Esophagus muscularis mucosa (tissue), 4 donors: ENCODE measurements at regions not wholly inside any gene's neighbourhood (a gene's known extent, or its start where the extent isn't known, plus 50 kb on each side); places are given as distances from the start of the nearest gene placed in this dataset.

Experiments
- DNase-seq: peaks from one replicate; pipeline ENCODE4 v3.0.0-alpha.2; 2017; ENCODE audit errors: extremely low spot score
- H3K27ac ChIP-seq, 4 donors: fragments of 200-600 bp; sonication (generic); replicated peaks in 1 of 4; 1 replicate in 3 of 4; 2 replicates in 1 of 4; pipeline ENCODE4 v1.5.1; 2016 to 2019; ENCODE audit warnings: mild to moderate bottlenecking in 1 of 4
- H3K27me3 ChIP-seq, 4 donors: fragments of 200-600 bp; sonication (generic); one replicate each; pipeline versions ENCODE4 v1.5.1 to v1.6.0; 2016 to 2019
- H3K36me3 ChIP-seq, 4 donors: fragments of 200-600 bp; sonication (generic); one replicate each; pipeline ENCODE4 v1.5.1; 2016 to 2019
- H3K4me1 ChIP-seq, 4 donors: fragments of 200-600 bp; sonication (generic); one replicate each; pipeline ENCODE4 v1.5.1; 2016 to 2019
- H3K4me3 ChIP-seq, 4 donors: fragments of 200-600 bp; sonication (generic); 1 replicate in 2 of 4; 2 replicates in 2 of 4; pipeline ENCODE4 v1.5.1; 2016 to 2019; ENCODE audit warnings: mild to moderate bottlenecking in 4 of 4, moderate library complexity in 1 of 4
- H3K9me3 ChIP-seq, 4 donors: fragments of 200-600 bp; sonication (generic); 1 replicate in 3 of 4; 2 replicates in 1 of 4; pipeline ENCODE4 v1.5.1; 2016 to 2019
- EP300 ChIP-seq: sonication (generic); formaldehyde crosslinking; IDR thresholded peaks from one replicate; pipeline ENCODE4 v1.6.1; 2017; ENCODE audit warnings: antibody characterized with exemption
- POLR2A ChIP-seq: fragments of 450-650 bp; IDR thresholded peaks from one replicate; pipeline ENCODE4 v1.6.1; 2017; ENCODE audit warnings: antibody characterized with exemption, moderate library complexity, mild to moderate bottlenecking, low read depth
- POLR2AphosphoS5 ChIP-seq, 2 donors: sonication (generic); formaldehyde crosslinking; IDR thresholded peaks; one replicate each; pipeline ENCODE4 v1.6.1; 2017; ENCODE audit warnings: antibody characterized with exemption in 2 of 2
- WGBS: methylation state at CpG from one replicate; pipeline ENCODE4 v1.1.5; 2018; 5-methylcytosine and 5-hydroxymethylcytosine counted together
- intact Hi-C: fragments of 100-400 bp; cut with DNase I; formaldehyde crosslinking; loops from one replicate; pipeline ENCODE4 v1.15.1; 2023
- TF ChIP-seq, protein P1 (sequence below), 3 experiments: fragments of 200-600 bp in 2 of 3; fragments of 450-650 bp in 1 of 3; sonication (generic) in 2 of 3; IDR thresholded peaks; one replicate each; pipeline ENCODE4 v1.5.1; 2017 to 2019; ENCODE audit warnings: antibody characterized with exemption in 3 of 3, mild to moderate bottlenecking in 2 of 3, moderate library complexity in 1 of 3

DNA sequence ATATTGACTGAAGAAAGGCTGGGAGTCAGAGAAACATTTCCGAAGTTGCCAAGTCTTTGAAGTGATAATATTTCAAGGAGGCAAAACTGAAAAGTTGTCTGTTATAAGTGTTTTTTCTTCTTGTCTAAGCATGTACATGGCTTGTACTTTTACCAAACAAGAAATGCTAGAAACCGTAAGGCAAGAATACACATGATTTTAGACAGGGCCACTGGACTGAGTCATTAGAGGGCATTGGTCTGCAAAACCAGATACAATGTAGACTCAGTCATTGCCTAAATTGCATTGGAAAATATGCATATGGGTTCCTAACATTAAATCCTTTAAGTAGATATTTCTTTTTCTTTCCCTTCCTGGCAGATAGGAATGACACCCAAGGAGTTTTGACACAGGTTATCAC, 284.9 kb upstream of the PUDP start:
- Histone ChIP-seq H3K36me3 (no peaks in the 10 kb centered on the region), H3K4me3 (no peak overlapping the region), H3K9me3 (no peaks in the 10 kb centered on the region), H3K4me1 (no peaks in the 10 kb centered on the region), H3K27me3 (no peaks in the 10 kb centered on the region), H3K27ac (no peak overlapping the region)
- no peak for DNase-seq
- TF ChIP-seq POLR2A (no peak), POLR2AphosphoS5 (IDR thresholded peaks at IDR 0.05) (no peak), EP300 (no peak)
- TF ChIP-seq, protein P1, sequence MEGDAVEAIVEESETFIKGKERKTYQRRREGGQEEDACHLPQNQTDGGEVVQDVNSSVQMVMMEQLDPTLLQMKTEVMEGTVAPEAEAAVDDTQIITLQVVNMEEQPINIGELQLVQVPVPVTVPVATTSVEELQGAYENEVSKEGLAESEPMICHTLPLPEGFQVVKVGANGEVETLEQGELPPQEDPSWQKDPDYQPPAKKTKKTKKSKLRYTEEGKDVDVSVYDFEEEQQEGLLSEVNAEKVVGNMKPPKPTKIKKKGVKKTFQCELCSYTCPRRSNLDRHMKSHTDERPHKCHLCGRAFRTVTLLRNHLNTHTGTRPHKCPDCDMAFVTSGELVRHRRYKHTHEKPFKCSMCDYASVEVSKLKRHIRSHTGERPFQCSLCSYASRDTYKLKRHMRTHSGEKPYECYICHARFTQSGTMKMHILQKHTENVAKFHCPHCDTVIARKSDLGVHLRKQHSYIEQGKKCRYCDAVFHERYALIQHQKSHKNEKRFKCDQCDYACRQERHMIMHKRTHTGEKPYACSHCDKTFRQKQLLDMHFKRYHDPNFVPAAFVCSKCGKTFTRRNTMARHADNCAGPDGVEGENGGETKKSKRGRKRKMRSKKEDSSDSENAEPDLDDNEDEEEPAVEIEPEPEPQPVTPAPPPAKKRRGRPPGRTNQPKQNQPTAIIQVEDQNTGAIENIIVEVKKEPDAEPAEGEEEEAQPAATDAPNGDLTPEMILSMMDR (IDR thresholded peaks at IDR 0.05) = no peak
- WGBS = 78% methylated on average over 2 of the region's 2 CpGs
- intact Hi-C loops = no loop called here

DNA sequence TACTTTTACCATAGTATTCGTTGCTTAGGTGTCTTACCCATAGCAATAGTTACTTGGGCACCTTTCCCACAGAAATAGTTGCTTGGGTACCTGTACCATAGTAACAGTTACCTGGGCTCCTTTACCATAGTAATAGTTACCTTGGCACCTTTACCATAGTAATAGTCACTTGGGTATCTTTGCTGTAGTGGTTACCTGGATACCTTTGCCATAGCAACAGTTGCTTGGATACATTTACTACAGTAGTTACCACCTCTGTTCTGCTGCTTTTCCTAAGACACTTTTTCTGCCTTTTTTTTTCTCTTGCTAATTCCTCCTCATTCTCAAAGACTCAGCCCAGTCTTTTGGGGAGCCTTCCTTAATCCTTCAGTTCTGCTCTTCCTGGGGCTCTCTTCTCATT, 272.8 kb upstream of the PUDP start:
- Histone ChIP-seq H3K4me1 (no peaks in the 10 kb centered on the region), H3K4me3 (no peak overlapping the region), H3K27me3 (no peaks in the 10 kb centered on the region), H3K27ac (no peak overlapping the region), H3K36me3 (no peaks in the 10 kb centered on the region), H3K9me3 (no peaks in the 10 kb centered on the region)
- TF ChIP-seq, protein P1 (IDR thresholded peaks at IDR 0.05) = no peak
- TF ChIP-seq POLR2AphosphoS5 (IDR thresholded peaks at IDR 0.05) = no peak
- TF ChIP-seq EP300 = no peak
- TF ChIP-seq POLR2A = no peak
- 82% methylated on average over 1 of the region's 1 CpG for WGBS
- DNase-seq = no peak
- intact Hi-C loops = no loop called here

DNA sequence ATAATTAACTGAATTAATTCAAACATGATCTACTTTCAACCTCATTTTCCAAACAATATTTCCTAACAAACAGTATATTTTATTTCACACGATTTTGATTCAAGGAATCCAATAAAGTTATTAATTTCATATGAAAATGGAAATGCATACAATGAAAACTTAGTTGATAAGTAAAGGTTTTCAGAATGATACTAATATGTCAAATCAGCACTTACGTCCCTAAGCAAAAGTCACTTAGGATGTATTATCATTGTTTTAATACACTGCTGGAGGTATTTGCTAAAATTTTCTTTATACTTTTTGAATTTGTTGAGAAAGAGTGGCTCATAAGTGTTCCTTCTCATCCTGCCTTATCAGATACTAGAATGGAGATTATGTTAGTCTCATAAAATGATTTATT, 266.8 kb upstream of the PUDP start:
- H3K27ac ChIP-seq = no peak overlapping the region
- TF ChIP-seq, protein P1 (IDR thresholded peaks at IDR 0.05) = no peak
- TF ChIP-seq POLR2A (no peak), EP300 (no peak), POLR2AphosphoS5 (IDR thresholded peaks at IDR 0.05) (no peak)
- H3K36me3 ChIP-seq = no peaks in the 10 kb centered on the region
- H3K27me3 ChIP-seq = no peaks in the 10 kb centered on the region
- DNase-seq = no peak
- H3K4me3 ChIP-seq = no peak overlapping the region
- intact Hi-C loops = no loop called here
- WGBS = 70% methylated on average over 2 of the region's 2 CpGs
- H3K9me3 ChIP-seq = no peaks in the 10 kb centered on the region
- no peaks in the 10 kb centered on the region for H3K4me1 ChIP-seq

DNA sequence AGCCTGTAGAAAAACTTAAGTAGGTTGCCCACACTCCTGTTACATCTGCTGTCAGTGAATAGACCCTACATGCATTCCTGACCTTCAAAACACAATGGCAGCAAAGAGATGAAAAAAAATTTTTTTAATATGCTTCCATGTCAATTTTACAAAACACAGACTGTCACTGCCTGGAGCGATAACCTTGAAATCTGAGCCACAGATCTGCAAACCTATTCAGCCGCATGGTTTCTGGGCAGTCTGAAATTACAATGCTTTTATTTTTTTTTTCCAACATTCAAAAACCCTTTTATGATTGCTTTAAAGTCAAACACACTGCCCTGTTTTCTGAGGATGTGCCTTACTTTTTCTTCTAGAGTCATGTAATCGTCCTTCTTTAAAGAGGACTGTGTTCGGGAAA, 264.9 kb upstream of the PUDP start:
- H3K4me3 ChIP-seq = no peak overlapping the region
- no peak for DNase-seq
- intact Hi-C loops = no loop called here
- H3K9me3 ChIP-seq = no peaks in the 10 kb centered on the region
- no peak overlapping the region for H3K27ac ChIP-seq
- 65% methylated on average over 4 of the region's 4 CpGs for WGBS
- TF ChIP-seq, protein P1 (IDR thresholded peaks at IDR 0.05) = no peak
- H3K27me3 ChIP-seq = no peaks in the 10 kb centered on the region
- H3K4me1 ChIP-seq = no peaks in the 10 kb centered on the region
- no peaks in the 10 kb centered on the region for H3K36me3 ChIP-seq

DNA sequence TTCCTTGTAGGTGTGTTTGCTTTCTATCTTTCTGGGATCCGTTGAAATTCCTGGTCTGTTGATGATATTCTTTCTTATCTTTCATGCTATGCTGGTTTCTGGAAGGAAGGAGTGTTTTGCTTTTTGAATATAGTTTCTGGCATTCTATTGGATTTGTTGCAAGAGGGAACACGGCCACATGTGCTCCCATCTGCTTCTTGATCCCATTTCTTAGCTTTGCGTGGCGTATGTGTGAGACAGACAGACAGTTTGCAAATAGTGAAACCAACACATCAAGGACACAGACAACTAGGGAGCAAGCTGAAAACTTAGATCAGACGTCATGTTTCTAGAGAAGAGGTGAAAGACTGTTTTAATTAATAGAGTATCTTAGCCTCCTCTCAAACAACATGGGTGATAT, 261.9 kb upstream of the PUDP start:
- no peak overlapping the region for H3K4me3 ChIP-seq
- no peaks in the 10 kb centered on the region for H3K27me3 ChIP-seq
- H3K36me3 ChIP-seq = no peaks in the 10 kb centered on the region
- no peaks in the 10 kb centered on the region for H3K4me1 ChIP-seq
- no peak for DNase-seq
- no peaks in the 10 kb centered on the region for H3K9me3 ChIP-seq
- TF ChIP-seq, protein P1 (IDR thresholded peaks at IDR 0.05) = no peak
- TF ChIP-seq POLR2AphosphoS5 (IDR thresholded peaks at IDR 0.05) = no peak
- no peak for TF ChIP-seq EP300
- TF ChIP-seq POLR2A = no peak
- WGBS = 87% methylated on average over 5 of the region's 5 CpGs
- no peak overlapping the region for H3K27ac ChIP-seq
- intact Hi-C loops = no loop called here
